A673 (cell line): ENCODE measurements at regions not wholly inside any gene's neighbourhood (a gene's known extent, or its start where the extent isn't known, plus 50 kb on each side); places are given as distances from the start of the nearest gene placed in this dataset.

Experiments used
- CTCF ChIP-seq: fragments of 300-800, 200-600 bp; sonication (generic); conservative IDR thresholded peaks from 2 replicates; pipeline ENCODE4 v1.5.1; 2017; ENCODE audit warnings: low read depth, mild to moderate bottlenecking, antibody characterized with exemption, low read length, moderate library complexity, mixed read lengths
- EZH2 ChIP-seq: fragments of 200-600 bp; sonication (generic); IDR thresholded peaks from 2 replicates; pipeline ENCODE4 v1.6.1; 2017; ENCODE audit warnings: borderline replicate concordance, low read depth, mild to moderate bottlenecking, mixed read lengths, antibody characterized with exemption, low read length; ENCODE audit not compliant: poor library complexity, severe bottlenecking

GRCh38 chr3:16026753-16027152, 147.7 kb upstream of the GALNT15 start:
- TF ChIP-seq CTCF, result no peak
- TF ChIP-seq EZH2, result no peak
